Testis (tissue), 2 donors: ENCODE measurements at regions not wholly inside any gene's neighbourhood (a gene's known extent, or its start where the extent isn't known, plus 50 kb on each side); places are given as distances from the start of the nearest gene placed in this dataset.

Experiments used
- POLR2A ChIP-seq: fragments of 450-650 bp; IDR thresholded peaks from one replicate; pipeline ENCODE4 v1.6.1; 2017; ENCODE audit warnings: antibody characterized with exemption, mild to moderate bottlenecking, moderate library complexity
- TF ChIP-seq, protein P1 (sequence below), 3 experiments: fragments of 450-650 bp in 2 of 3; fragments of 200-600 bp in 1 of 3; sonication (generic) in 1 of 3; IDR thresholded peaks; one replicate each; pipeline ENCODE4 v1.5.1; 2016 to 2019; ENCODE audit warnings: antibody characterized with exemption in 3 of 3, mild to moderate bottlenecking in 2 of 3, moderate library complexity in 1 of 3

DNA sequence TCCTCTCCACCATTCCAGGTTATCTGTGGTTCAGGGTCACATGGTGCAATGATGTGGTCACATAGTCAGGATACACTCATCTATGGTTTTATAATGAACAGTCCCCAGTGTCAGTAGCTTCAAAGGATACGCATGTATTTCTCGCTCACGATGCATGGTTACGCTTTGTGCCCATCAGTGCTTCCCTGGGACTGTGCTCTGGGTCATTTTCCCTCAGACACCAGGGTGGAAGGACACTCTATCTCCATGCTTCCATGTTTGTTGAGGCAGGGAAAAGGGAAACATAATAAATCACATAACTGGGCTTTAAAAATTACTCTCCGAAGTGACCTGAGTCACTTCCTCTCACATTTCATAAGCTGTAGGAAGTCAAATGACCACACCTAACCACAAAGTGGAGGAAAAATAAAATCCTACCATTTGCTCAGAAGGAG lies 394.8 kb upstream of the NOX3 start:
- TF ChIP-seq, protein P1, sequence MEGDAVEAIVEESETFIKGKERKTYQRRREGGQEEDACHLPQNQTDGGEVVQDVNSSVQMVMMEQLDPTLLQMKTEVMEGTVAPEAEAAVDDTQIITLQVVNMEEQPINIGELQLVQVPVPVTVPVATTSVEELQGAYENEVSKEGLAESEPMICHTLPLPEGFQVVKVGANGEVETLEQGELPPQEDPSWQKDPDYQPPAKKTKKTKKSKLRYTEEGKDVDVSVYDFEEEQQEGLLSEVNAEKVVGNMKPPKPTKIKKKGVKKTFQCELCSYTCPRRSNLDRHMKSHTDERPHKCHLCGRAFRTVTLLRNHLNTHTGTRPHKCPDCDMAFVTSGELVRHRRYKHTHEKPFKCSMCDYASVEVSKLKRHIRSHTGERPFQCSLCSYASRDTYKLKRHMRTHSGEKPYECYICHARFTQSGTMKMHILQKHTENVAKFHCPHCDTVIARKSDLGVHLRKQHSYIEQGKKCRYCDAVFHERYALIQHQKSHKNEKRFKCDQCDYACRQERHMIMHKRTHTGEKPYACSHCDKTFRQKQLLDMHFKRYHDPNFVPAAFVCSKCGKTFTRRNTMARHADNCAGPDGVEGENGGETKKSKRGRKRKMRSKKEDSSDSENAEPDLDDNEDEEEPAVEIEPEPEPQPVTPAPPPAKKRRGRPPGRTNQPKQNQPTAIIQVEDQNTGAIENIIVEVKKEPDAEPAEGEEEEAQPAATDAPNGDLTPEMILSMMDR (IDR thresholded peaks at IDR 0.05), result no peak
- no peak for TF ChIP-seq POLR2A
